ENCODE measurements at regions not wholly inside any gene's neighbourhood (a gene's known extent, or its start where the extent isn't known, plus 50 kb on each side); places are given as distances from the start of the nearest gene placed in this dataset.

DNA sequence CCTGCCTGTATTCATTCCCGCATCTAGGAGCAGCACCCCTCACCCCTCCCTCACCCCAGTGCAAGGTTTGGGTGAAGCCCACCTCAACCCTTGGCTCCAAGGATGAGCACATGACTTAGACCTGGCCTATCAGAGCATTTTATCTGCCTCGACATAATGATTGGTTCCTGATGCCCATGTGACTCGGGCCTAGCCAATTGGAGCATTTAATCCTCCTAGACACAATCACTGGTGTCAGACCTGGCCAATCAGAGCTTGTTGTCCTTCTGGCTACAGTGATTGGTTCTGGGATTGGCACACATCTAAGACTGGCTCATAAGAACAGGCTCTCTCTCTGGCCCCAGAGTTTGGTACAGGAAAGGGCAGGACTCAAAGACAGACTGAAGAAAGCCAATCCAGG lies 73.1 kb upstream of the MYL2 start:
- no peak for FAIRE-seq
- no peak overlapping the region for H3K4me3 ChIP-seq
- H3K79me2 ChIP-seq (ENCODE audit: control insufficient read depth, insufficient read depth, low read length): no peaks in the 10 kb centered on the region
- no peak overlapping the region for H3K27ac ChIP-seq (ENCODE audit: control insufficient read depth, insufficient read depth)
- intact Hi-C loops (cut with micrococcal nuclease; ENCODE audit: unreplicated experiment) (no loop called here), in situ Hi-C loops (cut with MboI) (no loop called here)
- H3K4me2 ChIP-seq (ENCODE audit: control insufficient read depth, insufficient read depth): no peak overlapping the region
- no peak for ATAC-seq
- POLR2A ChIA-PET: no interaction called here
- H3K27me3 ChIP-seq (replicated peaks in 1 of 2; ENCODE audit: control insufficient read depth in 2 of 2, insufficient read depth in 2 of 2, low read length in 1 of 2): no peaks in the 10 kb centered on the region
- CTCF ChIA-PET: no interaction called here
- H2AFZ ChIP-seq (ENCODE audit: control insufficient read depth, low read depth, low read length): no peak overlapping the region
- BruUV-seq (replicated peaks): no TSS peak
- TF ChIP-seq SUPT20H (IDR thresholded peaks at IDR 0.05; ENCODE audit: borderline replicate concordance, control insufficient read depth, low read depth, low read length) (no peak), ZBTB4 (CRISPR knock-in tag; IDR thresholded peaks at IDR 0.05) (no peak), NFYB (IDR thresholded peaks at IDR 0.05; ENCODE audit: insufficient read depth, low read depth, low read length) (peak; percentile 65), JUND (IDR thresholded peaks at IDR 0.05; ENCODE audit: low read depth, low read length) (no peak), USF1 (IDR thresholded peaks at IDR 0.05; ENCODE audit: borderline replicate concordance, extremely low read length, insufficient read depth, low read depth, low read length) (peak; percentile 45), MTA2 (IDR thresholded peaks at IDR 0.05; ENCODE audit: low read depth) (no peak)
- no peak overlapping the region for H3K9ac ChIP-seq (ENCODE audit: control insufficient read depth, insufficient read depth, low read length)
- RAD21 ChIA-PET (ENCODE audit: unreplicated experiment): no interaction called here
- no peaks in the 10 kb centered on the region for H3K4me1 ChIP-seq (ENCODE audit: control insufficient read depth, insufficient read depth, low read length)
- no peaks in the 10 kb centered on the region for H4K20me1 ChIP-seq (ENCODE audit: control insufficient read depth, insufficient read depth)
- H3K9me3 ChIP-seq (replicated peaks; ENCODE audit: control insufficient read depth, insufficient read depth, low read length): no peaks in the 10 kb centered on the region; the same call in 1 of the 3 replicates
- SMC1A ChIA-PET (ENCODE audit: uncharacterized antibody, unreplicated experiment): no interaction called here
- WGBS (ENCODE audit: insufficient coverage, insufficient replicate concordance, low lambda C conversion rate, missing lambda C conversion rate): 25% methylated on average over 3 of the region's 3 CpGs
- no peaks in the 10 kb centered on the region for H3K36me3 ChIP-seq (ENCODE audit: control insufficient read depth in 2 of 2, insufficient read depth in 2 of 2, low read length in 1 of 2)
- DNase-seq (ENCODE audit: low read depth, low spot score): no peak
